ENCODE measurements at regions not wholly inside any gene's neighbourhood (a gene's known extent, or its start where the extent isn't known, plus 50 kb on each side); places are given as distances from the start of the nearest gene placed in this dataset.

GRCh38 chr1:82644186-82644915 is 843.6 kb downstream of the ADGRL2 start:
- Mint-ChIP-seq H3K4me1 (ENCODE audit: low read depth) (no peaks in the 10 kb centered on the region), H3K9me3 (no peaks in the 10 kb centered on the region), H3K27me3 (no peaks in the 10 kb centered on the region), H3K27ac (no peak overlapping the region), H3K36me3 (ENCODE audit: low read depth) (no peaks in the 10 kb centered on the region), H3K4me3 (no peak overlapping the region)
- Histone ChIP-seq H3K9me3 (ENCODE audit: control insufficient read depth in 1 of 2, insufficient read depth in 1 of 2, low read length in 2 of 2) (peaks cover 0 to 2% of the 10 kb centered on the region in 2 experiments), H3K4me3 (ENCODE audit: low read length) (no peak overlapping the region), H3K27ac (ENCODE audit: low read depth in 1 of 2, low read length in 2 of 2) (no peak overlapping the region), H3K36me3 (ENCODE audit: insufficient read depth, low read length) (no peaks in the 10 kb centered on the region), H3K4me1 (ENCODE audit: insufficient read depth, low read length) (no peaks in the 10 kb centered on the region), H3K27me3 (ENCODE audit: control insufficient read depth in 1 of 2, insufficient read depth in 2 of 2, low read length in 2 of 2) (no peaks in the 10 kb centered on the region)
- CTCF ChIA-PET = no interaction called here
- DNase-seq (no peak), ATAC-seq (ENCODE audit: poor library complexity) (no peak)
- intact Hi-C loops (cut with DNase I, micrococcal nuclease) = no loop called here
- POLR2A ChIA-PET = no interaction called here
- TF ChIP-seq CTCF (IDR thresholded peaks at IDR 0.05) = no peak

- Histone ChIP-seq H3K27me3 (ENCODE audit: control insufficient read depth in 1 of 2, insufficient read depth in 2 of 2, low read length in 2 of 2) (no peaks in the 10 kb centered on the region), H3K4me1 (ENCODE audit: insufficient read depth, low read length) (no peaks in the 10 kb centered on the region), H3K9me3 (ENCODE audit: control insufficient read depth in 1 of 2, insufficient read depth in 1 of 2, low read length in 2 of 2) (peaks cover 0 to 5% of the 10 kb centered on the region in 2 experiments), H3K36me3 (ENCODE audit: insufficient read depth, low read length) (no peaks in the 10 kb centered on the region), H3K27ac (ENCODE audit: low read depth in 1 of 2, low read length in 2 of 2) (no peak overlapping the region), H3K4me3 (ENCODE audit: low read length) (no peak overlapping the region)
- Mint-ChIP-seq H3K9me3 (no peaks in the 10 kb centered on the region), H3K27me3 (no peaks in the 10 kb centered on the region), H3K36me3 (ENCODE audit: low read depth) (no peaks in the 10 kb centered on the region), H3K4me1 (ENCODE audit: low read depth) (no peaks in the 10 kb centered on the region), H3K4me3 (no peak overlapping the region), H3K27ac (no peak overlapping the region)
- CTCF ChIA-PET = no interaction called here
- intact Hi-C loops (cut with DNase I, micrococcal nuclease) = no loop called here
- no peak for TF ChIP-seq CTCF (IDR thresholded peaks at IDR 0.05)
- DNase-seq = no peak
- POLR2A ChIA-PET = no interaction called here
- ATAC-seq (ENCODE audit: poor library complexity) = no peak
These were observed 839.6 kb downstream of the ADGRL2 start for GRCh38 chr1:82640352-82640751.

- intact Hi-C loops (cut with DNase I, micrococcal nuclease) = no loop called here
- Mint-ChIP-seq H3K36me3 (ENCODE audit: low read depth) (no peaks in the 10 kb centered on the region), H3K4me1 (ENCODE audit: low read depth) (no peaks in the 10 kb centered on the region), H3K4me3 (no peak overlapping the region), H3K27me3 (no peaks in the 10 kb centered on the region), H3K27ac (no peak overlapping the region), H3K9me3 (peaks cover 4% of the 10 kb centered on the region)
- no peaks in the 10 kb centered on the region for H3K27me3 ChIP-seq (ENCODE audit: control insufficient read depth in 1 of 2, insufficient read depth in 2 of 2, low read length in 2 of 2)
- no peak overlapping the region for H3K27ac ChIP-seq (ENCODE audit: low read depth in 1 of 2, low read length in 2 of 2)
- TF ChIP-seq CTCF (IDR thresholded peaks at IDR 0.05) = no peak
- CTCF ChIA-PET = no interaction called here
- no peaks in the 10 kb centered on the region for H3K36me3 ChIP-seq (ENCODE audit: insufficient read depth, low read length)
- H3K4me1 ChIP-seq (ENCODE audit: insufficient read depth, low read length) = no peaks in the 10 kb centered on the region
- POLR2A ChIA-PET = no interaction called here
- no peak for DNase-seq
- H3K4me3 ChIP-seq (ENCODE audit: low read length) = no peak overlapping the region
- peaks cover 0 to 8% of the 10 kb centered on the region in 2 experiments for H3K9me3 ChIP-seq (ENCODE audit: control insufficient read depth in 1 of 2, insufficient read depth in 1 of 2, low read length in 2 of 2)
- ATAC-seq (ENCODE audit: poor library complexity) = no peak
These were observed 833.5 kb downstream of the ADGRL2 start for GRCh38 chr1:82634266-82634665.
